Kidney epithelial cell (primary cell): ENCODE measurements at regions not wholly inside any gene's neighbourhood (a gene's known extent, or its start where the extent isn't known, plus 50 kb on each side); places are given as distances from the start of the nearest gene placed in this dataset.

Source experiments
- DNase-seq: peaks from one replicate; pipeline ENCODE4 v3.0.0-alpha.2; 2010; ENCODE audit warnings: low read depth
- H3K27me3 ChIP-seq: 2 replicates; pipeline ENCODE4 v1.6.0; 2011; ENCODE audit warnings: low read length; ENCODE audit not compliant: control insufficient read depth, insufficient read depth
- H3K36me3 ChIP-seq: 2 replicates; pipeline ENCODE4 v1.5.1; 2011; ENCODE audit warnings: low read length; ENCODE audit not compliant: control insufficient read depth, insufficient read depth
- H3K4me3 ChIP-seq: 2 replicates; pipeline ENCODE4 v1.5.1; 2011; ENCODE audit warnings: low read depth, mild to moderate bottlenecking, control low read depth, low read length
- TF ChIP-seq, protein P1 (sequence below): IDR thresholded peaks from 2 replicates; pipeline ENCODE4 v1.5.1; 2011; ENCODE audit warnings: mild to moderate bottlenecking, moderate library complexity, low read length, control low read depth, inconsistent platforms; ENCODE audit not compliant: insufficient read depth, poor library complexity, severe bottlenecking

DNA sequence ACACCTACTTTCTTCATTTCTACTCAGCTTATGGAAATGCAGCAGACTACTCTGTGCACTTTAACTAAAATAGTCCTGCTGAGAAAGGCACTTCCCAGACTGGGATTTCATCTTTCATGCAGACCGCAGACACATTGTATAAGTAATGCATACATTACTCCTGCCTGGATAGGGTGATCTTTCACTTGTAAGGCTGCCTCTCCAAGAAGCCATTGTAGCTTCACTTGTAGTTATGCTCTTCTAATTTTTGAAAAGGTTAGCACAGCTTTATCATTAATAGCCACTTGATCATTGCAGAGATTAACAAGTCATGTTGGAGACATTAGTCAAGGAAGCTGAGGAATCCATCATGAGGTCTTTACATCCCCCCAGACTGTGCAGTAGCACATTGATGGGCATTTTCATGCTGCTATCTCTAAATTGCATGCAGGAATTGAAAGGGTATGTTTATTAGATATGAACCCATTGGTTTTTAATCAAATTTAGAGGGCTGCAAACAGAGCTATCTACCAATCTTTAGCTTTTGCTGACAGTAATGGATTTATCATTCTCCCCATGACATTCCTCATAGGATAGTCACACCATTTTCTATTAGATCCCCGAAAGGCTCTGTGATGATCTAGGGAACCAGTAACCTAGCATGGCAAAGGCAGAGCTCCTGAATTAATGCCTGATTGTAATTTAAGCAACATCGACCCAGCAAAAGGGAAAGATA is 1074.7 kb upstream of the NXPH2 start:
- Histone ChIP-seq H3K36me3 (no peaks in the 10 kb centered on the region), H3K27me3 (no peaks in the 10 kb centered on the region), H3K4me3 (no peak overlapping the region)
- no peak for DNase-seq
- TF ChIP-seq, protein P1, sequence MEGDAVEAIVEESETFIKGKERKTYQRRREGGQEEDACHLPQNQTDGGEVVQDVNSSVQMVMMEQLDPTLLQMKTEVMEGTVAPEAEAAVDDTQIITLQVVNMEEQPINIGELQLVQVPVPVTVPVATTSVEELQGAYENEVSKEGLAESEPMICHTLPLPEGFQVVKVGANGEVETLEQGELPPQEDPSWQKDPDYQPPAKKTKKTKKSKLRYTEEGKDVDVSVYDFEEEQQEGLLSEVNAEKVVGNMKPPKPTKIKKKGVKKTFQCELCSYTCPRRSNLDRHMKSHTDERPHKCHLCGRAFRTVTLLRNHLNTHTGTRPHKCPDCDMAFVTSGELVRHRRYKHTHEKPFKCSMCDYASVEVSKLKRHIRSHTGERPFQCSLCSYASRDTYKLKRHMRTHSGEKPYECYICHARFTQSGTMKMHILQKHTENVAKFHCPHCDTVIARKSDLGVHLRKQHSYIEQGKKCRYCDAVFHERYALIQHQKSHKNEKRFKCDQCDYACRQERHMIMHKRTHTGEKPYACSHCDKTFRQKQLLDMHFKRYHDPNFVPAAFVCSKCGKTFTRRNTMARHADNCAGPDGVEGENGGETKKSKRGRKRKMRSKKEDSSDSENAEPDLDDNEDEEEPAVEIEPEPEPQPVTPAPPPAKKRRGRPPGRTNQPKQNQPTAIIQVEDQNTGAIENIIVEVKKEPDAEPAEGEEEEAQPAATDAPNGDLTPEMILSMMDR: no peak

DNA sequence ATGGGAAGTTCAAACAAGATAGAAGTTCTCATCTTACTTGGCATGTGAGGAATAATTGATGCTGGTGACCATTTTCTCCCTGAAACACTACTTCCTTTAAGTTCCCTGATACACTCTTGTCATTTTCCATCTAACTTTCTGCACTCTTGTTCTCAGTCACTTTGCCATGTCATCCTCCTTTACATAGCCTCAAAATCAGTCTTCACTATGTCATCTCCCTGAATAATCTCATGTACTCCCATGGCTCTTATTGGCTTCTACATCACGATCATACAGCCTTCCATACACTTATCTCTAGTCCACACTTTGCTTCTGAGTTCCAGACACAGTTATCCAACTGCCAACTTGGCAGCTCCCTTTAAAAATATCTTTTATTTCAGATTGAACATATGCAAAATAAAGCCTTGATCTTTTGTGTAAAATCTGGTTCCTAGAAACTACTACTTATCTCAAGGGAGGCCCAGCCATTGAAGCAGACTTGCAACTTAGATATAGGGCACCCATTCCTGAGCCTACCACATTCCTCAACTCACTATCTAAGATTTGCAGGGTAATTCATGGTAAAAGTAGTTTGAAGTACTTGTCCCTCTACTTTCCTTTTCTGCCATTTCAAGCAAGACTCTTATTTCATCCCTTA is 1070.2 kb upstream of the NXPH2 start:
- Histone ChIP-seq H3K36me3 (no peaks in the 10 kb centered on the region), H3K4me3 (no peak overlapping the region), H3K27me3 (no peaks in the 10 kb centered on the region)
- DNase-seq: no peak
- TF ChIP-seq, protein P1: no peak

DNA sequence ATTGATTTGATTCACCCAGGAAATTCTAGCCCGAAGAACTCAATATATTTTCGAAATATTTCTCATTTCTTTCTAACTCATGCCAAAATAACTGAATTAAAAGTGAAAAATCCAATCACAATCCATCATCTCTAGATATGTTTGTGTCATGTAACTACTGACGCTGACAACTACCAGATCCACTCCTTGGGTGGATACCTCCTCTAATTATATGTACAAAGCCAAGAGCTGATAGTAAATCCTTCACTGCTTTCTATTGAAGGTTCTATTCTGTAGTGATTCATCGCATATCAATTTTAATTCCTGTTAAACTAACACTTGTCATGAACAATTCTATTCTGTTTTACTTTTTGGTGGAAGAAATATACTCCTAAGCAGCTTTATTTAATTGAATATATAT is 1056.6 kb upstream of the NXPH2 start:
- DNase-seq: no peak

DNA sequence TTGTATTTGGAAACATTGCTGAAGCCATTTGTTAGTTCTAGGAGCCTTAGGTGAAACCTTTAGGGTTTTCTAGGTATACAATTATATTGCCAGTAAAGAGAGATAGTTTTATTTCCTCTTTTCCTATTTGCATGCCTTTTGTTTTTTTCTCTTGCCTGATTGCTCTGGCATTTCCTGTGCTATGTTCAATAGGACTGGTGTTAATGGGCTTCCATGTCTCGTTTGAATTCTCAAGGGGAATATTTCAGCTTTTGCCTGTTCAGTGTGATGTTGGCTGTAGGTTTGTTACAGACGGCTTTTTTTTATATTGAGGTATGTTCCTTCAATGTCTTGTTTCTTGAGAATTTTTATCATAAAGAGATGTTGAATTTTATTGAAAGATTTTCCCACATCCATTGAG is 1054.9 kb upstream of the NXPH2 start:
- Histone ChIP-seq H3K4me3 (no peak overlapping the region), H3K36me3 (no peaks in the 10 kb centered on the region), H3K27me3 (no peaks in the 10 kb centered on the region)
- DNase-seq: no peak
- TF ChIP-seq, protein P1: no peak

More for the DNA sequence above, 1056.6 kb upstream of the NXPH2 start:
- no peaks in the 10 kb centered on the region for H3K36me3 ChIP-seq
- H3K4me3 ChIP-seq: no peak overlapping the region
- H3K27me3 ChIP-seq: no peaks in the 10 kb centered on the region
- TF ChIP-seq, protein P1: no peak

DNA sequence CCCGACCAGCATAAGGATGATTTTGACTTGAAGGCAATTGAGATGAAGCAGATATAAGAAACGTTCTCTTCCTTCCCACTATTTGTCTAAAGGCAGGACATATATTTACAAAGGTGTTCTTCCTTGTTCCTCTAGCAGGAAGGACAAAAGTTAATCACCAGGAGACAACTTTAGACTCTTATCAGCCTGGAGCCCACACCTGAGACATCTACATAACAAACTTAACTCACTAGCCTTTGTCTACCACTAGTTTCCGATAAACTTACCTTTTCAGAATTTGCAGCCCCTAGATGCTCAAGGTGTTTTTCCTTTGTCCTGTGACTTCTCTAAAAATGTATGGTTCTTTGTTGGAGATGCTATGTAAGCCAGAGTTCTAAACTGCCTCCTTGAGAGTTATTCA is 1047.8 kb upstream of the NXPH2 start:
- no peaks in the 10 kb centered on the region for H3K36me3 ChIP-seq
- DNase-seq: no peak
- no peak overlapping the region for H3K4me3 ChIP-seq
- TF ChIP-seq, protein P1: no peak
- no peaks in the 10 kb centered on the region for H3K27me3 ChIP-seq
